ENCODE measurements at regions not wholly inside any gene's neighbourhood (a gene's known extent, or its start where the extent isn't known, plus 50 kb on each side); places are given as distances from the start of the nearest gene placed in this dataset.

DNA sequence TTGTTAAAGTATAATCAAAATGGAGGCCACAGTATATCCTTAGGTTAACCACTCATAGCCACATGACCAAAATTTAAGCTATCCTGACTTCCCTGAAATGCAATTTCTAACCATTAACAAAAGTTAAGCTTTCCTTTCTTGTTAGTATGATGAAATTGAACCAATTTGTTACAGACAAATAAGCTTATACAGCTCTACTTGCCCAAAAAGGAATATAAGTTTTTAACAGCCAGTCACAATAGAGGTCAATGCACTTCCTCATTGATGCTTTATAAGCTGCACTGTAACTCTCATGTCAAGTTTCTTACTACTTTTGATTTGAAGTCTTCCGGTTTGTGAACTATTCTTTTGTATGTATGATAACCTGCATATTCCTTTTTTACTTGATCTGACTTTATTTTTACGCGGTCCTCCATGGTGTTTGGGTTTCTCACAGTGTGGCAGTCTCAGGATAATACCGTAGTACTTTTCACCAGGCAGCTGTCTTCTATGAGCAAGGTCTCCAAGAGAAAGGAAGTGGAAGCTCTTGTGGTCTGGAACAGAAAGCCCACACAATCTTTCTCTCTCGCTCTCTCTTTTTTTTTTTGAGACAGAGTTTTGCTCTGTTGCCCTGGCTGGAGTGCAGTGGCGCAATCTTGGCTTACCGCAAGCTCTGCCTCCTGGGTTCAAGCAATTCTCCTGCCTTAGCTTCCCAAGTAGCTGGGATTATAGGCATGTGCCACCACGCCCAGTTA is 331.6 kb downstream of the SRGAP2C start:
- TF ChIP-seq RARB (CRISPR knock-in tag; IDR thresholded peaks at IDR 0.05) (no peak), ESRRG (CRISPR knock-in tag; IDR thresholded peaks at IDR 0.05) (no peak), ARNTL (CRISPR knock-in tag; IDR thresholded peaks at IDR 0.05; ENCODE audit: borderline replicate concordance, low read depth) (no peak), GLIS3 (CRISPR knock-in tag; IDR thresholded peaks at IDR 0.05) (no peak), ZFP30 (CRISPR knock-in tag; IDR thresholded peaks at IDR 0.05) (no peak)
- TF ChIP-seq, protein P1, sequence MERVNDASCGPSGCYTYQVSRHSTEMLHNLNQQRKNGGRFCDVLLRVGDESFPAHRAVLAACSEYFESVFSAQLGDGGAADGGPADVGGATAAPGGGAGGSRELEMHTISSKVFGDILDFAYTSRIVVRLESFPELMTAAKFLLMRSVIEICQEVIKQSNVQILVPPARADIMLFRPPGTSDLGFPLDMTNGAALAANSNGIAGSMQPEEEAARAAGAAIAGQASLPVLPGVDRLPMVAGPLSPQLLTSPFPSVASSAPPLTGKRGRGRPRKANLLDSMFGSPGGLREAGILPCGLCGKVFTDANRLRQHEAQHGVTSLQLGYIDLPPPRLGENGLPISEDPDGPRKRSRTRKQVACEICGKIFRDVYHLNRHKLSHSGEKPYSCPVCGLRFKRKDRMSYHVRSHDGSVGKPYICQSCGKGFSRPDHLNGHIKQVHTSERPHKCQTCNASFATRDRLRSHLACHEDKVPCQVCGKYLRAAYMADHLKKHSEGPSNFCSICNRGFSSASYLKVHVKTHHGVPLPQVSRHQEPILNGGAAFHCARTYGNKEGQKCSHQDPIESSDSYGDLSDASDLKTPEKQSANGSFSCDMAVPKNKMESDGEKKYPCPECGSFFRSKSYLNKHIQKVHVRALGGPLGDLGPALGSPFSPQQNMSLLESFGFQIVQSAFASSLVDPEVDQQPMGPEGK (CRISPR knock-in tag; IDR thresholded peaks at IDR 0.05; ENCODE audit: borderline replicate concordance) = no peak
